GM10266 (cell line): ENCODE measurements at regions not wholly inside any gene's neighbourhood (a gene's known extent, or its start where the extent isn't known, plus 50 kb on each side); places are given as distances from the start of the nearest gene placed in this dataset.

Experiments used
- DNase-seq: peaks from one replicate; pipeline ENCODE4 v3.0.0; 2012; ENCODE audit errors: extremely low spot score
- TF ChIP-seq, protein P1 (sequence below): IDR thresholded peaks from 2 replicates; pipeline ENCODE4 v1.5.1; 2012; ENCODE audit warnings: mild to moderate bottlenecking, low read depth; ENCODE audit not compliant: control insufficient read depth, insufficient read depth; ENCODE audit errors: missing control alignments

DNA sequence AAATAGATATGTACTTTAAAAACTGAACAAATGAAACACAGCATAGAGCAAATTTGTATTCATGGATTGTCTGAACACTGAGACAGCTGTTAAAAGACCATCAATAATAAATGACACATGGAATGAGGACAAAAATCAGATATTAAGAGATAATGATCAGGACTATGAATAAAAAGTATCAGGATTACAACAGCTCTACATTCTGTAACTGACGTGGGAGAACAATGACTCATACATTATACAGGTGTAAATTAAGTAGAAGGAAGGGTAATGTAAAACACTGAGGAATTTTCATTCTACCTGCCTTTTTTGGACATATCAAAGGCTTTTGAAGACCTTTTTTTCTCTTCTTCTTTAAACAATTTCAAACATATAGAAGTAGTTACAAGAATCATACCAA, 310.9 kb upstream of the ANO3 start:
- TF ChIP-seq, protein P1, sequence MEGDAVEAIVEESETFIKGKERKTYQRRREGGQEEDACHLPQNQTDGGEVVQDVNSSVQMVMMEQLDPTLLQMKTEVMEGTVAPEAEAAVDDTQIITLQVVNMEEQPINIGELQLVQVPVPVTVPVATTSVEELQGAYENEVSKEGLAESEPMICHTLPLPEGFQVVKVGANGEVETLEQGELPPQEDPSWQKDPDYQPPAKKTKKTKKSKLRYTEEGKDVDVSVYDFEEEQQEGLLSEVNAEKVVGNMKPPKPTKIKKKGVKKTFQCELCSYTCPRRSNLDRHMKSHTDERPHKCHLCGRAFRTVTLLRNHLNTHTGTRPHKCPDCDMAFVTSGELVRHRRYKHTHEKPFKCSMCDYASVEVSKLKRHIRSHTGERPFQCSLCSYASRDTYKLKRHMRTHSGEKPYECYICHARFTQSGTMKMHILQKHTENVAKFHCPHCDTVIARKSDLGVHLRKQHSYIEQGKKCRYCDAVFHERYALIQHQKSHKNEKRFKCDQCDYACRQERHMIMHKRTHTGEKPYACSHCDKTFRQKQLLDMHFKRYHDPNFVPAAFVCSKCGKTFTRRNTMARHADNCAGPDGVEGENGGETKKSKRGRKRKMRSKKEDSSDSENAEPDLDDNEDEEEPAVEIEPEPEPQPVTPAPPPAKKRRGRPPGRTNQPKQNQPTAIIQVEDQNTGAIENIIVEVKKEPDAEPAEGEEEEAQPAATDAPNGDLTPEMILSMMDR, result no peak
- no peak for DNase-seq

DNA sequence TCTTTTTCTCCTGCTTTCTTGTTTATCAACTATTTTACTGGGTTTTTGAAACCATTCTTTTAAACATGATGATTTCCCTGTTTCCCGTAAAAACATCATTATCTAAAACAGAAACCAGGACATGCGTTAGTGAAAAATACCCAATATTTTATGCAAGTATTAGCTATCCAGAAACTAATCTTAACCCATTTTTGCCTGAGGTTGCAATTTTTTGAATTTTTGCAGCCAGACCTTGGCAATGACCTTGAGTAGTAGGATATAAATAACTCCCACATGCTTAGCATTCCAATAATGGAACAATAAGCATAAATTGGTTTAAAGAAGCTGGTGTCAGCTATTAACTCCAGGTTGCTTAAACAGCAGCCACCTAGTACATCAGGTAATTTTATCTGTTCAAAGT, 308.9 kb upstream of the ANO3 start:
- DNase-seq, result no peak
- TF ChIP-seq, protein P1, result no peak

DNA sequence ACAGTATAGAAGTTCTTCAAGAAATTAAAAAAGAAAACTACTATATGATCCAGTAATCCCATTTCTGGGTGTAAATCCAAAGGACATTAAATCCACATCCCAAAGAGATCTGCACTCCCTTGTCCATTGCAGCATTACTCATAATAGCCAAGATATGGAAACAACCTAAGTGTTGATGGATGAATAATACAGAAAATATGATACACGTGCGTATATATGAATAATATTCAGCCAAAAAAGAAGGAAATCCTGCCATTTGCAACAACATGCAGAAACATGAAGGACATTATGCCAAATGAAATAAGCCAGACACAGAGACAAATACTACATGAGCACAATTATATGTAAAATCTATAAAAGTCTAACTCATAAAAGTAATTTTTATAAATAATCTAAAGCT, 306.3 kb upstream of the ANO3 start:
- DNase-seq, result no peak

DNA sequence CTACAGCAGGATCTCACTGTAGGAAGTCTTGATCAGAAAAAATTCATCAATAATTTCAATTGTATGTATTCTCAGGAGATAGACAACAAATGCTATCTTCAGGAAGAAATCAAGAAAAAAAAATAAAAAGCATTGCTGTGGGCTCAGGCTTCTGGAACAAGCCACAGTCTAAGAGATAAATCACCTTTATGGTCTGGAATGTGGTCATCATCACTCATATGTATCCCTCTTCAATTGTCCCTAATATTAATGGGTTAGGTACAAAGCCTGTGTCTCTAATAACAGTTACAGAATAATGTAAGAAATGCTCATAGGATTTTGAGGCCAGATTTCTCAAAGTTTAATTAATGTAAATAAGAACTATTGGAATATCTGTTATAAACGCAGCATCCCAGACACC, 305.9 kb upstream of the ANO3 start:
- TF ChIP-seq, protein P1, result no peak
- no peak for DNase-seq

More for the DNA sequence above, 306.3 kb upstream of the ANO3 start:
- TF ChIP-seq, protein P1, result no peak

DNA sequence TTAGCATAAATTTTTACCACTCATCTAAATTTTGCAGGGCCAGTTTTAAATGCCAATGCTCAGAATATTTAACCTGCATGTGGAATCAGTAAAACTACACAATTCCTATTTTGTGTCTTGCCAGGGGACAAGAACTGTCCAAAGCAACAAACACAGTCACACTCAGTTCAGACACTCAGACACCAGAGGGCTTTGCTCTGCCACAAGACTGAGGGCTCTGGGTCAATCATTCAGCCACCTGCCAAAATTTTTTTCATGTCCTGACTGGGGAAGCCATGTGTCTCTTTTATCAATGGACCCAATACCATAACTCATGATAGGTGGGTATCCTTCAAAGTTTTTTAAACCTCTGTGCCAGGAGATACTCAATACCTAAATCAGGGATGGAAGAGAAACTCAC, 304.0 kb upstream of the ANO3 start:
- TF ChIP-seq, protein P1, result no peak
- no peak for DNase-seq

DNA sequence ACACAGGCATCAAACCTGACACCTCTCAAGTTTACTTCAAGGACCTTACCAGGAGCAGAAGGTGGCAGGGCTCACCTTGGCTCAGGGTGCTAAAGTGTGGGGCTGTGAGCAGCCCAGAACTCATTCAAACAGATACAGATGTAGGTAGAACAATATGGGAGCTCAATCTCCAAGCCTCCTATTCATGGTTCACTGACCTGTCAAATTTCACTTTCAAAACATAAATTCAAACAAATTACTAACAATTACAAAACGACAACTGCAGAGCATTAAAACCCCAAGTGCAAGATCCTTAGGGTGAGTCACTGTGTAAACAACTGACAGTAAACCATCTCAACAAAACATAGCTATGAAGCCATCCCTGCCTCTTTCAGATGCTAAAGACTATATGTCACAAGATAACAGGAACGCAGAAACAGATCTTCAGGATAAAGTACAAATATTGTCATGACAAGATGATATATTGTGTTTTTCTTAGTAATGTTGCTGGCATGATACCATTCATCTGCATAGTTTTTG, 303.5 kb upstream of the ANO3 start:
- TF ChIP-seq, protein P1, result no peak
- DNase-seq, result no peak

DNA sequence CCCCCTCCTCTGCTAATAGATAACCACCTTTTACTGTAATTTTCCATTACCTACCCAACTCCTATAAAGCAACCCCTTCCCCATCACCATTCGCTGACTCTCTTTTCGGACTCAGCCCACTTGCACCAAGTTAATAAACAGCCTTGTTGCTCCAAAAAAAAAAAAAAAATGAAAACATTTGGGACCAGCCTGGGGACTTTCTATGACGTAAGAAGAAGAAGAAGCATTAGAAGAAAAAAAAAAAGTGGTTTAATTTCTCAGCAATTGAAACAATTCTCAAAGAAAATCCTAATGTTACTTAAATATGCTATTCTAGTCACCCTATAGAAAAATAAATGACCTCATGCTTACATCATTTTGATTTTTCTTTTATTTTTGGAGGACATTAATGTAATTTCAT, 301.5 kb upstream of the ANO3 start:
- TF ChIP-seq, protein P1, result no peak
- DNase-seq, result no peak
